ENCODE measurements at regions not wholly inside any gene's neighbourhood (a gene's known extent, or its start where the extent isn't known, plus 50 kb on each side); places are given as distances from the start of the nearest gene placed in this dataset.

DNA sequence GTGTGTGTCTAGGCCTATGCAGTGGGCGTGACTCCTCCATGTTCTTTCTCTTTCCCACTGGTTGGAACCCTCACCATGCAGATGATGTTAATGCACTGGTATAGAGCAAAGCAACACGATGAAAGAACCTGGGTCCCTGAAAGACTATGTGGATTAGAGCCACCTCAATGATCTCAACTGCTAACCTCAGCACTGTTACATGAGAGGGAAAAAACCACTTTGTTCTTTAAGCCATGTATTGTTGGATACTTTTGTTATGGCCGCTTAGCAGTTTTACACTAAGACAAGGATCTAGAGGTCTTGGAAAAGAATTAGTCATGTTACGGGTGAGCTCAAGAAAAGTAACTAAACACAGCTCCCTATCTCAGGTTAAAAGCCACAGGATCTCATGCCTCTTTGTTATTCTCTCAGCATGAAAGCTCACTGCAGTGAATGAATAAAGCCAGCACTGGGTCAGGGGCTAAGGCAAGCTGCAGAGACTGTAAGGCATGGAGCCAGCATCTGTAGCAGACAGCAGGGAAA lies 56.6 kb upstream of the RBBP6 start:
- 67 to 70% (median 69%) methylated on average over 4 of the region's 4 CpGs for WGBS, 3 donors
- DNase-seq (no peak), FAIRE-seq (no peak)
- Histone ChIP-seq H3K4me1 (ENCODE audit: control insufficient read depth in 3 of 3, insufficient read depth in 2 of 3, low read depth in 1 of 3, low read length in 2 of 3) (no peaks in the 10 kb centered on the region), H3K9me3 (ENCODE audit: control insufficient read depth in 2 of 2, insufficient read depth in 1 of 2, low read depth in 1 of 2, low read length in 1 of 2) (peaks cover 0 to 3% of the 10 kb centered on the region in 2 donors), H3K27ac (ENCODE audit: low read depth in 1 of 3, low read length in 2 of 3) (no peak overlapping the region), H3K27me3 (ENCODE audit: control insufficient read depth in 3 of 3, insufficient read depth in 3 of 3, low read length in 3 of 3) (peaks cover 0 to 4% (median 0%) of the 10 kb centered on the region in 3 donors), H3K4me3 (ENCODE audit: low read depth in 1 of 3, low read length in 3 of 3) (no peak overlapping the region), H3K36me3 (ENCODE audit: control insufficient read depth in 3 of 3, insufficient read depth in 2 of 3, low read depth in 1 of 3, low read length in 3 of 3) (no peaks in the 10 kb centered on the region)

DNA sequence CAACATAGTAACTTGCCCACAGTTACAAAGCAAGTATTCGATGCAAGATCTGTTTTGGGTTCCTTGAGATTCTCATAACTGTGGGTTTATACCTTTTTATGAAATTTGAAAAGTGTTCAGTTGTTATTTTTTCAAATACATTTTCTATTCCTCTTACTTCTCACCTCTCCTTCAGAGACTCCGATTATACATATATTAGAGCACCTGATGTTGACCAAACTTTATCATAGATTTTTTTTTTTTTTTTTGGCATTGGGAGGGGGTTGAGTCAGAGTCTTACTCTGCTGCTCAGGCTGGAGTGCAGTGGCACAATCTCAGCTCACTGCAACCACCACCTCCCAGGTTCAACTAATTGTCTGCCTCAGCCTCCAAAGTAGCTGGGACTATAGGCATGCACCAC lies 51.3 kb upstream of the RBBP6 start:
- Histone ChIP-seq H3K9me3 (ENCODE audit: control insufficient read depth in 2 of 2, insufficient read depth in 1 of 2, low read depth in 1 of 2, low read length in 1 of 2) (peaks cover 0 to 3% of the 10 kb centered on the region in 2 donors), H3K4me3 (ENCODE audit: low read depth in 1 of 3, low read length in 3 of 3) (no peak overlapping the region), H3K27me3 (ENCODE audit: control insufficient read depth in 3 of 3, insufficient read depth in 3 of 3, low read length in 3 of 3) (peaks cover 0 to 4% (median 0%) of the 10 kb centered on the region in 3 donors), H3K27ac (ENCODE audit: low read depth in 1 of 3, low read length in 2 of 3) (no peak overlapping the region), H3K36me3 (ENCODE audit: control insufficient read depth in 3 of 3, insufficient read depth in 2 of 3, low read depth in 1 of 3, low read length in 3 of 3) (no peaks in the 10 kb centered on the region), H3K4me1 (ENCODE audit: control insufficient read depth in 3 of 3, insufficient read depth in 2 of 3, low read depth in 1 of 3, low read length in 2 of 3) (no peaks in the 10 kb centered on the region)
- FAIRE-seq (no peak), DNase-seq (no peak)
- WGBS, 3 donors, result 85 to 97% (median 93%) methylated on average over 2 of the region's 2 CpGs

Data from small intestine (tissue), 7 donors.